GM18951 (cell line): ENCODE measurements at regions not wholly inside any gene's neighbourhood (a gene's known extent, or its start where the extent isn't known, plus 50 kb on each side); places are given as distances from the start of the nearest gene placed in this dataset.
"Not testable (repeated sequence)": the region's sequence is repeated elsewhere in the genome, so short reads cannot be mapped to it uniquely, and the experiment has no call there.

ENCODE experiments used
- POLR2A ChIP-seq: IDR thresholded peaks from 4 replicates; pipeline ENCODE4 v1.6.1; 2011; ENCODE audit warnings: mild to moderate bottlenecking; ENCODE audit not compliant: insufficient read length, insufficient read depth; ENCODE audit errors: extremely low read depth
- in situ Hi-C: fragments of 300-500 bp; cut with MboI; formaldehyde crosslinking; loops from one replicate; pipeline ENCODE4 v1.12.0; 2022; ENCODE audit warnings: low sequenced_read_pairs, mixed read lengths, inconsistent platforms; ENCODE audit not compliant: unreplicated experiment

GRCh38 chr2:147147802-147148201 lies 697.0 kb upstream of the ACVR2A start:
- in situ Hi-C loops = no loop called here
- no peak for TF ChIP-seq POLR2A

GRCh38 chr2:147141930-147142329 lies 702.9 kb upstream of the ACVR2A start:
- TF ChIP-seq POLR2A = no peak
- in situ Hi-C loops = no loop called here

- in situ Hi-C loops = not testable (repeated sequence)
These were observed 705.1 kb upstream of the ACVR2A start for GRCh38 chr2:147139732-147140131.

GRCh38 chr2:147137711-147138110 lies 707.1 kb upstream of the ACVR2A start:
- no peak for TF ChIP-seq POLR2A
- in situ Hi-C loops = no loop called here

GRCh38 chr2:147135376-147135775 lies 709.5 kb upstream of the ACVR2A start:
- no peak for TF ChIP-seq POLR2A

GRCh38 chr2:147133286-147133908 lies 711.4 kb upstream of the ACVR2A start:
- TF ChIP-seq POLR2A = no peak
- in situ Hi-C loops = no loop called here

More at GRCh38 chr2:147135376-147135775, 709.5 kb upstream of the ACVR2A start:
- in situ Hi-C loops = no loop called here

- in situ Hi-C loops = no loop called here
- TF ChIP-seq POLR2A = no peak
These were observed 719.7 kb upstream of the ACVR2A start for GRCh38 chr2:147125145-147125544.

- no peak for TF ChIP-seq POLR2A
- in situ Hi-C loops = no loop called here
These were observed 721.9 kb upstream of the ACVR2A start for GRCh38 chr2:147122944-147123343.

- in situ Hi-C loops = no loop called here
- no peak for TF ChIP-seq POLR2A
These were observed 733.9 kb upstream of the ACVR2A start for GRCh38 chr2:147110962-147111361.

GRCh38 chr2:147110317-147110716 lies 734.5 kb upstream of the ACVR2A start:
- in situ Hi-C loops = no loop called here
- TF ChIP-seq POLR2A = no peak

GRCh38 chr2:147109291-147109690 lies 735.5 kb upstream of the ACVR2A start:
- in situ Hi-C loops = no loop called here

GRCh38 chr2:147108548-147108947 lies 736.3 kb upstream of the ACVR2A start:
- TF ChIP-seq POLR2A = no peak
- in situ Hi-C loops = no loop called here

More at GRCh38 chr2:147109291-147109690, 735.5 kb upstream of the ACVR2A start:
- TF ChIP-seq POLR2A = no peak

GRCh38 chr2:147101941-147102790 lies 742.7 kb upstream of the ACVR2A start:
- TF ChIP-seq POLR2A = no peak
- in situ Hi-C loops = no loop called here

GRCh38 chr2:147100406-147101035 lies 744.3 kb upstream of the ACVR2A start:
- in situ Hi-C loops = no loop called here
- no peak for TF ChIP-seq POLR2A

GRCh38 chr2:147099845-147100244 lies 745.0 kb upstream of the ACVR2A start:
- in situ Hi-C loops = loop anchor here (25.0 kb wide), 1 partner anchor 237 kb away; no protein-coding TSS in a partner anchor

More at GRCh38 chr2:147099845-147100244, 745.0 kb upstream of the ACVR2A start:
- no peak for TF ChIP-seq POLR2A
